Adrenal gland (tissue), 9 donors: ENCODE measurements at regions not wholly inside any gene's neighbourhood (a gene's known extent, or its start where the extent isn't known, plus 50 kb on each side); places are given as distances from the start of the nearest gene placed in this dataset.
A peak's percentile ranks its signal among the peaks of the same experiment; 100 is the strongest.

Experiments
- DNase-seq, 7 donors: peaks; one replicate each; pipeline ENCODE4 v3.0.0-alpha.2; 2019 to 2020
- H3K27ac ChIP-seq, 5 donors: fragments of 200-600 bp; sonication (generic) in 4 of 5; 1 replicate in 3 of 5; 2 replicates in 2 of 5; pipeline versions ENCODE4 v1.5.1 to v1.8.0; 2016 to 2020; ENCODE audit warnings: mild to moderate bottlenecking in 1 of 5
- H3K27me3 ChIP-seq: fragments of 200-600 bp; 2 replicates; pipeline ENCODE4 v1.8.0; 2021
- H3K36me3 ChIP-seq, 2 donors: fragments of 200-600 bp; replicated peaks in 1 of 2; 1 replicate in 1 of 2; 2 replicates in 1 of 2; pipeline versions ENCODE4 v1.5.1 to v1.8.0; 2018 to 2022
- H3K4me1 ChIP-seq, 2 donors: fragments of 200-600 bp; replicated peaks in 1 of 2; 1 replicate in 1 of 2; 2 replicates in 1 of 2; pipeline versions ENCODE4 v1.5.1 to v1.8.0; 2018 to 2021
- H3K4me3 ChIP-seq, 4 donors: fragments of 200-600 bp; sonication (generic) in 3 of 4; one replicate each; pipeline ENCODE4 v1.5.1; 2016 to 2018
- H3K9me3 ChIP-seq, 3 donors: fragments of 200-600 bp; sonication (generic) in 1 of 3; replicated peaks in 1 of 3; 1 replicate in 2 of 3; 2 replicates in 1 of 3; pipeline versions ENCODE4 v1.5.1 to v1.8.0; 2016 to 2021
- CTCF ChIP-seq, 6 experiments: fragments of 450-650 bp in 4 of 6; fragments of 200-600 bp in 2 of 6; sonication (generic) in 1 of 6; IDR thresholded peaks; 1 replicate in 5 of 6; 2 replicates in 1 of 6; pipeline versions ENCODE4 v1.5.1 to v1.8.0; 2016 to 2021; ENCODE audit warnings: antibody characterized with exemption in 6 of 6, mild to moderate bottlenecking in 2 of 6, moderate library complexity in 1 of 6
- POLR2A ChIP-seq, 2 donors: fragments of 450-650 bp; IDR thresholded peaks; one replicate each; pipeline ENCODE4 v1.6.1; 2017; ENCODE audit warnings: antibody characterized with exemption in 2 of 2, mild to moderate bottlenecking in 2 of 2, moderate library complexity in 1 of 2
- WGBS, 4 donors: extraction: QIAGEN DNeasy Blood & Tissue Kit in 2 of 4; methylation state at CpG; one replicate each; pipeline versions ENCODE4 v1.1.5 to v1.1.7; 2013 to 2017; 5-methylcytosine and 5-hydroxymethylcytosine counted together
- intact Hi-C, 2 donors: fragments of 100-400 bp; cut with DNase I; formaldehyde crosslinking; loops; one replicate each; pipeline versions ENCODE4 v1.14.1 to v1.15.0; 2022 to 2023
- donor health status: healthy with polysubstance abuse.
- donor health status: Bipolar disorder and iron deficiency.
- donor health status: DM: yes; HTN: yes; CAD: no.
- donor health status: DM: no; HTN: no; CAD: no.
- donor health status: DM: no; HTN: no; CAD: no.

GRCh38 chr1:22315315-22316078, 136.2 kb upstream of the ZBTB40 start:
- DNase-seq = peak in 4 of 7 donors; percentile 17 to 38 (median 28)
- Histone ChIP-seq H3K27ac (peak overlapping the region in 1 of 5 donors; percentile 33), H3K4me3 (no peak overlapping the region), H3K27me3 (no peaks in the 10 kb centered on the region), H3K4me1 (peaks cover 14 to 22% of the 10 kb centered on the region in 2 donors), H3K9me3 (no peaks in the 10 kb centered on the region), H3K36me3 (no peaks in the 10 kb centered on the region)
- TF ChIP-seq POLR2A (IDR thresholded peaks at IDR 0.05) (no peak), CTCF (IDR thresholded peaks at IDR 0.05) (no peak)
- intact Hi-C loops = no loop called here
- WGBS, 4 donors = 68 to 73% (median 71%) methylated on average over 15 to 21 of the region's 21 CpGs

- Histone ChIP-seq H3K27ac (peak overlapping the region in 2 of 5 donors; percentile 6 to 26), H3K9me3 (no peaks in the 10 kb centered on the region), H3K4me1 (peaks cover 14 to 22% of the 10 kb centered on the region in 2 donors), H3K4me3 (no peak overlapping the region), H3K27me3 (no peaks in the 10 kb centered on the region), H3K36me3 (no peaks in the 10 kb centered on the region)
- DNase-seq = peak in 2 of 7 donors; percentile 19 to 23
- WGBS, 4 donors = 54 to 80% (median 73%) methylated on average over 7 to 10 of the region's 10 CpGs
- intact Hi-C loops = no loop called here
- TF ChIP-seq POLR2A (IDR thresholded peaks at IDR 0.05) (no peak), CTCF (IDR thresholded peaks at IDR 0.05) (peak in 5 of 6 experiments; percentile 21 to 51 (median 37))
Measured at GRCh38 chr1:22317231-22317919, 134.3 kb upstream of the ZBTB40 start.

- TF ChIP-seq CTCF (IDR thresholded peaks at IDR 0.05) (no peak), POLR2A (IDR thresholded peaks at IDR 0.05) (no peak)
- H3K4me3 ChIP-seq = no peak overlapping the region
- WGBS, 4 donors = 74 to 93% (median 78%) methylated on average over 2 to 3 of the region's 3 CpGs
- intact Hi-C loops = no loop called here
- no peaks in the 10 kb centered on the region for H3K27me3 ChIP-seq
- H3K4me1 ChIP-seq = peaks cover 14 to 22% of the 10 kb centered on the region in 2 donors
- no peaks in the 10 kb centered on the region for H3K9me3 ChIP-seq
- DNase-seq = peak in 2 of 7 donors; percentile 7 to 12
- no peaks in the 10 kb centered on the region for H3K36me3 ChIP-seq
- H3K27ac ChIP-seq = peak overlapping the region in 1 of 5 donors; percentile 26
Measured at GRCh38 chr1:22317920-22318243, 133.8 kb upstream of the ZBTB40 start.

DNA sequence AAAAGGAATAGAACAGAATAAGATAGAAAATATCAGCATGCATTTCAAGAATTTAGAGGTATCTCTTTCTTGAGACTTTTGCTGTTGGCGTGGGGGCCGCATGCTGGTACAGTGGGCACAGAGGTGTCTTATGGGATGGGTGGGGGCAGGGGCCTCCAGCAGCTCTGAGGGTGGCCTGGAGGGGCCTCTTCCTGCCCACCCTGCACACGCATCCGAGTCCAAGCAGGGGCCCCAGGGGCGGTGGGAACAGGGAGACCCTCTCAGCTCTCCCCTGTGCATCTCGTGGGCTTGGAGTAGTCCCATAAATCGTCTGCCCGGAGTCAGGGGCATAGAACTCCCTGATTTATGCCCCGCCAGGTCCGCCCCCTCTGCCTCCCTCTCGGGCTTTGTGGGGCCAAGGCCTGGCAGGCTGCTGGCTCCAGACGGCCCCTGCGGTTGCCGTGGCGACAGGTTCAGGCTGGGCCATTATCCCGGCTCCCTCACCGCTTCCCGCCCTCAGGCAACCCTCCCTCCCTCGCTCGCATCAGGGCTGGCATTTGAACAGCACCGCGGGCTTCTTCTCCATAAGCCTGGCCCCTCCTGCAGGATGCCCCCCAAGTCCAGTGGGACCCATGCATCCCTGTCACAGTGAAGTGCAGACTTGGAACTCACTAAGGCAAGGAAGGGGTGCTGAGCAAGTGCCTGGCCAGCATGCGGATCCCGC, 133.2 kb upstream of the ZBTB40 start:
- no peak for TF ChIP-seq CTCF (IDR thresholded peaks at IDR 0.05)
- no peak for TF ChIP-seq POLR2A (IDR thresholded peaks at IDR 0.05)
- intact Hi-C loops = no loop called here
- peak; percentile 66 to 92 (median 79) for DNase-seq

More for the DNA sequence above, 133.2 kb upstream of the ZBTB40 start:
- 17 to 45% (median 21%) methylated on average over 5 to 24 of the region's 24 CpGs for WGBS, 4 donors
- Histone ChIP-seq H3K27ac (peak overlapping the region in 4 of 5 donors; percentile 26 to 76 (median 54)), H3K36me3 (no peaks in the 10 kb centered on the region), H3K4me3 (no peak overlapping the region), H3K4me1 (peaks cover 14 to 22% of the 10 kb centered on the region in 2 donors), H3K9me3 (no peaks in the 10 kb centered on the region), H3K27me3 (no peaks in the 10 kb centered on the region)
